ENCODE measurements at regions not wholly inside any gene's neighbourhood (a gene's known extent, or its start where the extent isn't known, plus 50 kb on each side); places are given as distances from the start of the nearest gene placed in this dataset.

GRCh38 chr15:66945842-66946241 is 119.6 kb upstream of the SMAD3 start:
- DNase-seq: peak; percentile 12
- H3K4me1 ChIP-seq: peaks cover 0 to 9% (median 3%) of the 10 kb centered on the region in 4 donors
- no peaks in the 10 kb centered on the region for H3K36me3 ChIP-seq
- no peaks in the 10 kb centered on the region for H3K9me3 ChIP-seq
- H3K27me3 ChIP-seq: no peaks in the 10 kb centered on the region
- TF ChIP-seq POLR2AphosphoS5 (IDR thresholded peaks at IDR 0.05): no peak
- TF ChIP-seq CTCF (IDR thresholded peaks at IDR 0.05): no peak
- TF ChIP-seq POLR2A (IDR thresholded peaks at IDR 0.05): no peak
- TF ChIP-seq EP300 (IDR thresholded peaks at IDR 0.05): no peak
- no peak overlapping the region for H3K4me3 ChIP-seq
- 64 to 78% methylated on average over 4 of the region's 4 CpGs for WGBS, 2 donors
- intact Hi-C loops (cut with DNase I): loop anchor here (1.0 to 10.0 kb wide), 4 partner anchors 119 to 487 kb away; partner anchors contain the start of genes AAGAB, IQCH and SMAD3
- no peak overlapping the region for H3K27ac ChIP-seq

GRCh38 chr15:66946578-66947164 is 118.7 kb upstream of the SMAD3 start:
- 30 to 36% methylated on average over 12 of the region's 12 CpGs for WGBS, 2 donors
- peak; percentile 75 for DNase-seq
- intact Hi-C loops (cut with DNase I): loop anchor here (1.0 to 10.0 kb wide), 4 partner anchors 118 to 487 kb away; partner anchors contain the start of genes AAGAB, IQCH and SMAD3
- H3K4me3 ChIP-seq: no peak overlapping the region
- H3K4me1 ChIP-seq: peaks cover 0 to under 1% (median 0%) of the 10 kb centered on the region in 4 donors
- H3K9me3 ChIP-seq: no peaks in the 10 kb centered on the region
- no peak overlapping the region for H3K27ac ChIP-seq
- H3K27me3 ChIP-seq: no peaks in the 10 kb centered on the region
- H3K36me3 ChIP-seq: no peaks in the 10 kb centered on the region
- TF ChIP-seq CTCF (IDR thresholded peaks at IDR 0.05) (peak; percentile 87 to 93 (median 92)), EP300 (IDR thresholded peaks at IDR 0.05) (no peak)

GRCh38 chr15:66947471-66947870 is 117.9 kb upstream of the SMAD3 start:
- Histone ChIP-seq H3K4me3 (no peak overlapping the region), H3K27me3 (no peaks in the 10 kb centered on the region), H3K36me3 (no peaks in the 10 kb centered on the region), H3K27ac (no peak overlapping the region), H3K9me3 (no peaks in the 10 kb centered on the region), H3K4me1 (no peaks in the 10 kb centered on the region)
- DNase-seq: peak; percentile 35
- WGBS, 2 donors: 83% methylated on average over 12 of the region's 12 CpGs
- intact Hi-C loops (cut with DNase I): loop anchor here (2.0 to 10.0 kb wide), 2 partner anchors 117 to 307 kb away; partner anchors contain the start of genes AAGAB, IQCH and SMAD3
- no peak for TF ChIP-seq EP300 (IDR thresholded peaks at IDR 0.05)

GRCh38 chr15:66948294-66948693 is 117.1 kb upstream of the SMAD3 start:
- peak; percentile 32 for DNase-seq

GRCh38 chr15:66950114-66950513 is 115.3 kb upstream of the SMAD3 start:
- Histone ChIP-seq H3K36me3 (no peaks in the 10 kb centered on the region), H3K4me3 (no peak overlapping the region), H3K9me3 (no peaks in the 10 kb centered on the region), H3K27me3 (no peaks in the 10 kb centered on the region), H3K4me1 (no peaks in the 10 kb centered on the region), H3K27ac (no peak overlapping the region)
- no peak for DNase-seq
- TF ChIP-seq CTCF (IDR thresholded peaks at IDR 0.05) (no peak), EP300 (IDR thresholded peaks at IDR 0.05) (no peak), POLR2AphosphoS5 (IDR thresholded peaks at IDR 0.05) (no peak), POLR2A (IDR thresholded peaks at IDR 0.05) (no peak)
- intact Hi-C loops (cut with DNase I): no loop called here

More at GRCh38 chr15:66948294-66948693, 117.1 kb upstream of the SMAD3 start:
- WGBS, 2 donors: 81 to 87% methylated on average over 2 of the region's 2 CpGs
- TF ChIP-seq EP300 (IDR thresholded peaks at IDR 0.05): no peak
- no peak for TF ChIP-seq POLR2AphosphoS5 (IDR thresholded peaks at IDR 0.05)
- no peak for TF ChIP-seq CTCF (IDR thresholded peaks at IDR 0.05)
- TF ChIP-seq POLR2A (IDR thresholded peaks at IDR 0.05): no peak
- Histone ChIP-seq H3K4me1 (no peaks in the 10 kb centered on the region), H3K4me3 (no peak overlapping the region), H3K9me3 (no peaks in the 10 kb centered on the region), H3K27me3 (no peaks in the 10 kb centered on the region), H3K27ac (no peak overlapping the region), H3K36me3 (no peaks in the 10 kb centered on the region)
- intact Hi-C loops (cut with DNase I): loop anchor here (10.0 kb wide), 1 partner anchor 117 kb away; the partner anchor contains the start of gene SMAD3
